Caki2 (cell line): ENCODE measurements at regions not wholly inside any gene's neighbourhood (a gene's known extent, or its start where the extent isn't known, plus 50 kb on each side); places are given as distances from the start of the nearest gene placed in this dataset.

Experiments
- DNase-seq: peaks from one replicate; pipeline ENCODE4 v3.0.0-alpha.2; 2015; ENCODE audit warnings: low read depth
- in situ Hi-C: cut with HindIII; loops from 2 replicates; pipeline ENCODE4 v1.10.0; 2016; ENCODE audit warnings: low sequenced_read_pairs, low pct_unique_long_range_greater_than_20kb, mixed read lengths

DNA sequence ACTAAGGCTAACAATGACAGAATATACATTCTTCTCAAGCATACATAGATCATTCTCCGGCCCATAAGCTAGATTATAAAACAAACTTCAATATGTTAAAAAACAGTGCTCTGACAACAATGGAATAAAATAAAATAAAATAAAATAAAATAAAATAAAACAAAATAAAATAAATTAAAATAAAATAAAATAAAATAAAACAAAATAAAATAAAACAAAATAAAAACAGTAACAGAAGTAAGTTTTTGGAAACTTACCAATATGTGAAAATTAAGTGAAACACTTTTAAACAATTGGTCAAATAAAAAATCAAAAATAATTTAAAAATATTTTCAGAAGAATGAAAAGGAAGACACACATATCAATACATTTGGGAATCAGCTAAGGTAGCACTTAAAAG lies 1785.8 kb upstream of the PCDH20 start:
- in situ Hi-C loops = no loop called here

GRCh38 chr13:63199508-63199907 lies 1783.9 kb upstream of the PCDH20 start:
- in situ Hi-C loops = no loop called here

More for the DNA sequence above, 1785.8 kb upstream of the PCDH20 start:
- DNase-seq = no peak

DNA sequence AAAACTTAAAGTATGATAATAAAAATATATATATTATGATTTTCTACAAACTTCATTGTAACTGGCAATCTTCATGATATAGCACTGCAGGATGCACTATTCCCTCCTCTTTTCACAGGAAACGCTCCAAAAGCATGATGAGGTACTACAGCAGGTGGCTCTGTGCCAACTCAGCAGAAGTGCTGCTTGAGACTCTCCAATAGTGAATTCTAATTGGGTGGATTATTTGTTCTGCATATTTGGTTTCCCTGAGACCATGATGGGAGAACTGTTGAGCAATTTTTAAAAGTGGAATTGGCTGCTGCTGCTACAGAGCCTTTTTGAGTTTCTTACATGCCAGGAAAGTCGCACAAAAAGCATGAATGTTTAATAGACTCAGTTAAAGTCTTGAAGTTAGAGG lies 1782.4 kb upstream of the PCDH20 start:
- no peak for DNase-seq
- in situ Hi-C loops = no loop called here

More at GRCh38 chr13:63199508-63199907, 1783.9 kb upstream of the PCDH20 start:
- no peak for DNase-seq

DNA sequence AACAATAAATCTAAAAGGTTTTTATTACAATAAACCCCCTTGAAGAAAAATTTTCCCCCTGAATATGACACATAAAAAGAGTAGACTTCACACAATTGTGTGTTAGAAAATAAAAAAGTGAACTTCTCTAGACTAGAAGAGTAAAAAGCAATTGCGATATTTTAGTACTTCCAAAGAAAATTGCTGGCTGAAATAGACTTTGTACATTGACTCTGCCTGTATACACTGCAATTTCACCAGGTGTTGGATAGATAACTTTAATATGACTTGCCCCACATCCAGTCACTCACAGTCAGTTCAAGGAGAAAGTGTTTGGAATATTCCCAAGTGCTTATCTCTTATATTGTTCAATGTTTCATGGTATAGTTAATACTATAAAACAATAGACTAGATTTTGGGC lies 1780.1 kb upstream of the PCDH20 start:
- in situ Hi-C loops = no loop called here

GRCh38 chr13:63190742-63191141 lies 1775.1 kb upstream of the PCDH20 start:
- in situ Hi-C loops = no loop called here
- DNase-seq = peak; percentile 80

More for the DNA sequence above, 1780.1 kb upstream of the PCDH20 start:
- no peak for DNase-seq

GRCh38 chr13:63190219-63190618 lies 1774.6 kb upstream of the PCDH20 start:
- DNase-seq = no peak
- in situ Hi-C loops = no loop called here

DNA sequence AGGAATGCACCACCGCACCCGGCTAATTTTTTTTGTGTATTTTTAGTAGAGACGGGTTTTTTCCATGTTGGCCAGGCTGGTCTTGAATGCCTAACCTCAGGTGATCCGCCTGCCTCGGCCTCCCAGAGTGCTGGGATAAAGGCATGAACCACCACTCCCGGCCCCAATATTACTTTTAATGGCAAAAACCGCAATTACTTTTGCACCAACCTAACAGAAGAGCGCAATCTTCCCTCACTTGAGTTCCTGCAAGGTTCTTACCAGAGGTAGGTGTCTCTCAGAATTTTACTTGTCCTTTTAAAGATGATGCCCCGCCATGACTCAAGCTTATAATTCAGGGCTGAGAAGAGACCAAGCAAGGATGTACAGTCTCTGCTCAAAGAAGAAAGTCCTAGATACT lies 1774.1 kb upstream of the PCDH20 start:
- peak; percentile 4 for DNase-seq
- in situ Hi-C loops = no loop called here

GRCh38 chr13:63184693-63185092 lies 1769.0 kb upstream of the PCDH20 start:
- DNase-seq = peak; percentile 60
- in situ Hi-C loops = no loop called here

- in situ Hi-C loops = no loop called here
- no peak for DNase-seq
These were observed 1759.9 kb upstream of the PCDH20 start for GRCh38 chr13:63175536-63175935.

GRCh38 chr13:63167699-63168337 lies 1752.2 kb upstream of the PCDH20 start:
- in situ Hi-C loops = no loop called here

GRCh38 chr13:63166345-63166744 lies 1750.7 kb upstream of the PCDH20 start:
- DNase-seq = no peak
- in situ Hi-C loops = no loop called here

More at GRCh38 chr13:63167699-63168337, 1752.2 kb upstream of the PCDH20 start:
- no peak for DNase-seq

DNA sequence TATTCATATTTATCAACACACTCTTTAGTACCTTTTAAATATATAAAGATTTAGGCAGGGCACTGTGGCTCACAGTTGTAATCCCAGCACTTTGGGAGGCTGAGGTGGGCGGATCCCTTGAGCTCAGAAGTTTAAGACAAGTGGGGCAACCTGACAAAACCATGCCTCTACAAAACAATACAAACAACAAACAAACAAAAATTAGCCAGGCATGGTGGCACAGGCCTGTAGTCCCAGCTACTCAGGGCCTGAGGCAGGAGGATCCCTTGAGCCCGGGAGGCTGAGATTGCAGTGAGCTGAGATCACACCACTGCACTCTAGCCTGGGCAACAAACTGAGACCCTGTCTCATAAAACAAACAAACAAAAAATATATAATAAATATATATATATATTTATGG lies 1748.3 kb upstream of the PCDH20 start:
- DNase-seq = no peak
- in situ Hi-C loops = no loop called here

GRCh38 chr13:63161219-63161618 lies 1745.6 kb upstream of the PCDH20 start:
- DNase-seq = no peak
- in situ Hi-C loops = no loop called here

DNA sequence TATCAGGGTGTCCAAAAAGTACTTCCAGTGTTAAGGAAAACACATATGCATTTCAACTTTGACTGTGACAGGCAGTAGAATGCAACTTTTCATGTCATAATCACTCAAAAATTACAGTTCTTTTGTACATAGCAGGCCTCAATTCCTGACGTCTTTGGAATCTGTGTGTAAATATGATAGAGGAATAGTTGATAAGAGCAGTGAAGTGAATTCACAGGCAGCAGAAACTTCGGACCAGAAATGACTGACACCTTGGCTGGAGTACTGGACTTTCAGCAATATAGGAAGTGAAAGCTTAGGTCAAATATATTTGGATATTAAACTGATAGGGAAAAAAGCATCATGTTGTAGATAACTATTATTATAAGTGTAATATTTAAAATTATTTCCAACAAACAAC lies 1741.2 kb upstream of the PCDH20 start:
- in situ Hi-C loops = no loop called here
- DNase-seq = no peak

GRCh38 chr13:63149375-63149774 lies 1733.7 kb upstream of the PCDH20 start:
- in situ Hi-C loops = no loop called here
- DNase-seq = no peak

- no peak for DNase-seq
- in situ Hi-C loops = no loop called here
These were observed 1723.6 kb upstream of the PCDH20 start for GRCh38 chr13:63139277-63139676.

DNA sequence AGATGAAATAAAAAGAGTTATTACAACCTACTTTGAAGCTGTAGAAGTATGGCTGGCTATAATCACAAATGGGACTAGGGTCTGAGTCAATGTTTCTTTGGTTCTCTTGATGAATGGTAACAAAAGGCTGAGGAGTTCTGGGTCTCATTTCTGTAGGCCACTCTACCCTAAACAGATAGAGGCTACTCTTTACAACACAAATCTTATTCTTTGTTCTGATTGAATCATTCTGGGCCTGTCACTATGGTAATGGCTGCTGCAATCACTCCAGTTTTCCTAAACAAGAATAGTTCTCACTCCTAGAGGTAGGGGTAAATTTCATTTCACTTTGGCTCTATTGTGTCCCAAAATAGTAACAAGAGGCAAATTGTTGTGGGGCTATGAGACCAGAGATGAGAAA lies 1714.3 kb upstream of the PCDH20 start:
- DNase-seq = no peak
- in situ Hi-C loops = no loop called here

DNA sequence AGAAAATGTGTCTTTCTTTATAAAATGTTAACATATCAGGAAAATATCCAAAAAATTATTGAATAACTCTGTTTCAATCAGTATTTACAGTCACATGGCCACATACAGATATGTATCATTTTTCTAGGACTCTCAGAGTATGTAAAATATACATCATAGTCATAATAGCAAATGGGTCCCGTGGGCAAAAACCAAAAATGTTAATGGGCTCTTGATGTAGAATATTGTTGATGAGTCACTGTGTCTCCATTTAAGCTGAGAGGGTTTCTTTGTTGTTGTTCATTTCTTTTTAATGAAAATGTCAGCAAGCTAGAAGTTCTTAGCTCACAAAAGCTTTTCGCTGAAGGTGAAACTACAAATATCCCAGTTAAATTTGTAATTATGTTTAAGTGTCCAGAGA lies 1713.1 kb upstream of the PCDH20 start:
- DNase-seq = no peak
- in situ Hi-C loops = no loop called here

DNA sequence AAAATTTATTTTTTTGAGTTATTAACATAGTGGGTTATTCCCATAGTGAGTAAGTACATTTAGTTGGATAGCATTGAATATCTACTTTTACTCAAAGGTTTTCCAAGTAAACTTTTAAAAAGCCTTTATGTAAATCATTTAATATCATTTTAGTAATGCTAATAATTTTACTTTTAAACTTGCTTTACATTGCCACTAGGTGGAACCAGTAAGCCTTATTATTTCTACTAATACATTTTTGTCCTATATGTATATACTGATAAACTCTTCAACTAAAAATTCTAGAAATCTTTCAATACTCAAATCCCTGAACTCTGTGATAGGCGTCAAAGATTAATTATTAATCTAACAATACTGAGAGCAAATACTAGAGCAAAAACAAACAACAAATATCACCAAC lies 1709.2 kb upstream of the PCDH20 start:
- in situ Hi-C loops = no loop called here
- peak; percentile 1 for DNase-seq

DNA sequence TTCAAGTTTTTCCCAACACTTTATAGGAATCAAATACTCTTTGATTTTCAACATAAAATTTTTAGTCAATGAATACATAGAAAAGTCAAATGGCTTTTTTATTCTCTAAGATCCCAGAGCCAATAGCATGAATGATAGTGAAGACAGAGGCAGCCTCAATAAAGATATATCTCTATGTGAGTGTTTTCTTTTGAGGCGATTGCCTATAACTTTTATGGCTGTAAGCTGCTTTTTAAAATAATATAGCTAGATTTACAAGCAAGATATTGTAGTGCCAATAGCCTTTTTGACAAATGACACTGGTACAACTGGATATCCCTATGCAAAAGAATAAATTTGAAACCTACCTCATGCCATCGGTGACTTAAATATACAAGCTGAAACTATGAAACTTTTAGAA lies 1705.2 kb upstream of the PCDH20 start:
- DNase-seq = no peak
- in situ Hi-C loops = no loop called here
